HG02943 (cell line): ENCODE measurements at regions not wholly inside any gene's neighbourhood (a gene's known extent, or its start where the extent isn't known, plus 50 kb on each side); places are given as distances from the start of the nearest gene placed in this dataset.
A peak's percentile ranks its signal among the peaks of the same experiment; 100 is the strongest.
"Not testable (repeated sequence)": the region's sequence is repeated elsewhere in the genome, so short reads cannot be mapped to it uniquely, and the experiment has no call there.

ENCODE experiments used
- ATAC-seq: cut with Tn5 transposase; IDR thresholded peaks from one replicate; pipeline ENCODE4 v1.9.1; 2021; ENCODE audit warnings: mild to moderate bottlenecking, low read depth, moderate library complexity; ENCODE audit not compliant: unreplicated experiment

DNA sequence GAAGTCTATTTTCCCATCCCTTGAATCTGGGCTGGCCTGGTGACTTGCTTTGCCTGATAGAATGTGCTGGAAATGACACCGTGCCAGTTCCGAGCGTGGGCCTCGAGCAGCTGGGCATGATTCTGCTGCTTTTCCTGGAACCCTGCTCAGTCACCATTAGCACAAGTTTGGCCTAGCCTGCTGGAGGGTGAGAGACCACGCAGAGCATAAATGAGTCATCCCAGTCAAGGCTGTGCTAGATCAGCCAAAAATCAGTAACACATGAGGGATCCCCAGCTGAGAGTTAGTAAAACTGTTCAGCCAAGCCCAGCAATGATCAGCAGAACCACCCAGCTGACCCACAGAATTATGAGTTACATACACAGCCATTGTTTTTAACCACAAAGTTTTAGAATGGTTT lies 74.8 kb upstream of the TOP1 start:
- ATAC-seq: no peak

GRCh38 chr20:40954521-40955165 lies 74.0 kb upstream of the TOP1 start:
- no peak for ATAC-seq

DNA sequence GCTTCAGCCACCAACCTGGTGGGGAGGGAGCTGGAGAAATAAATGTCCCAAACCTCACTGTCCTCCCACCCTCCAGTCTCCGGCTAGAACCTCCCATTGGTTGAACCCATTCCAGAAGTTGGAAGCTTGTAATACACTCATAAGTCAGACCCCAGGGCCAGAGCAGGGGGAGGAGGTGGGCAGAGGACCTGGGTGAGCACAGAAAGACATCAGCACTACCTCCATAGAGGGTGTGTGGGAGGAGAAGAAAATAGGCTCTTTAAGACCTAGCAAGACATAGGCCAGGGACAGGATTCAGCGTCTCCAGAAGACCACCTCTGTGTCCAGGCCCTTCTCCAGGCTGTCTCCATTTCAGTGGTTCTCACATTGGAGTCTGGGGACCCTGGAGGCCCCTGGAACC lies 73.3 kb upstream of the TOP1 start:
- no peak for ATAC-seq

DNA sequence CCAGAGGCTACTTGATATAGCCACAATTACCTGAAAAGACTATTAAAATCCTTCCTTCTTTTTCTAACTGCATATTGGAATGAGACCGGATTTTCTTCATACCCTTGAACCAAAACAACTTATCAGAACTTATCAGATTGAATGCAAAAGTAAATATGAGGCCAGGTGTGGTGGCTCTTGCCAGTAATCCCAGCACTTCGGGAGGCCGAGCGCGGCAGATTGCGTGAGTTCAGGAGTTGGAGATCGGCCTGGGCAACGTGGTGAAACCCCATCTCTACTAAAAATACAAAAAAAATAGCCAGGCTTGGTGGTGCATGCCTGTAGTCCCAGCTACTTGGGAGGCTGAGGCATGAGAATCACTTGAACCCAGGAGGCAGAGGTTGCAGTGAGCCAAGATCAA lies 72.8 kb upstream of the TOP1 start:
- not testable (repeated sequence) for ATAC-seq

DNA sequence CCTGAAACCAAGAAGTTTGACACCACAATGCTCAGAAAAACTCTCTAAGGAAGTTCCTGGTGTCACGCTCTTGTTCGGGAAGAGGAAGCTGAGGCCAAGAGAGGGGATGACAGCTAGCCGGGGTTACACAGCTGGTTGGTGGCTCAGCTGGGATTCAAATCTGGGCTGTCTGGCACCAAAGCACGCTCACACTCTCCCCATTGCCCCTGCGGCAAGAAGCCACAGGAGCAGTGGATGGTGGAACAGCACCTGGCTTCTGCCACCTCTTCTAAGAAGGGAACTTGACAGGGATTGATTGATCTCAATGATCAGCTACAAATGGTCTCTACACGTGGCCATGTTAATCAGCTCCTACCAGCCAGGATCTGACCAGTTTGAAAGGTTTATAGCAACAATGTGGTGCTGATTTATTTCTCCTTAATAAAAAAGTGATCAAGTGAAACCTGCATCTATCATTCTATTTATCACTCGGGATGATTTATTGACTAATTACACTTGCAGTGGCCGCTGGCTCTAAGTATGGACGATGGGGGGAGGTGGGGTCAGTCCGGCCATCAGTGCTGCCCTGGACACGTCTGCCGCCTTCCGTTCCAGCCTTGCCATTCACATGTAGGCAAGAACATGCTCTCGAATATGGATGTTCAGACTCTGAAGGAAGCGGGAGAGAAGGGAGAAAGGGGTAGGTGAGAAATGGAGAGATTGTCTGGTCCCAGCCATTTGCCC lies 71.9 kb upstream of the TOP1 start:
- no peak for ATAC-seq

GRCh38 chr20:40957265-40957760 lies 71.3 kb upstream of the TOP1 start:
- ATAC-seq: no peak

GRCh38 chr20:40958598-40958997 lies 70.0 kb upstream of the TOP1 start:
- ATAC-seq: no peak

DNA sequence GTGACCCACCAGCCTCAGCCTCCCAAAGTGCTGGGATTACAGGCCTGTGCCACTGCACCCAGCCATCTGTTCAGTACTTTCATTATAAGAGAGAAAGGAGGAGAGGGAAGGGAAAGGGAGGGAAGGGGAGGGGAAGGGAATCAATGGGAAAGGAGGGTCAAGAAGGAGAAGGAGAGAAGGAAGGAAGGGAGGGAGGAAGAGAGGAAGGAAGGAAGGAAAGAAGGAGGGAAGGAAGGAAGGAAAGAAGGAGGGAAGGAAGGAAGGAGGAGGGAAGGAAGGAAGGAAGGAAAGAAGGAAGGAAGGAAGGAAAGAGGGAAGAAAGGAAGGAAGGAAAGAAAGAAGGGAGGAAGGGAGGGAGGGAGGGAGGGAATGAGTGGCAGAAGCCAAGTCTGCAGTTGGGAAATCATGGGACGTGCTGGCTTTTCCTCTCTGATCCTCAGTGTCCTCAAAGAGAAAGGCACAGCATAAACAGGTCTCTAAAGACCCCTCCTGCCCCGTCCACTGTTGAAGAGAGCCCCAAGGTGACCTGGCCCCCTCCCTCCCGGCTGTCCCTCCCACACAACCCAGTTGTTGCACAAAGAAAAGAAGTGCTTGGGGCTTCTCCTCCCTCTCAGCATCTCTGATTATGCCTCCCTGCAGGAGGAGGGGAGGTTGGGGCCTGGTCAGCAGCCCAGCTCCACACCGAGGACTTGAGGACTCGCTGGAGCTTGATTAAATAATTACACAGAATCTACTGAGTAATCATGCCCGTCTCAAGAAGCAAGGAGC lies 69.1 kb upstream of the TOP1 start:
- no peak for ATAC-seq

DNA sequence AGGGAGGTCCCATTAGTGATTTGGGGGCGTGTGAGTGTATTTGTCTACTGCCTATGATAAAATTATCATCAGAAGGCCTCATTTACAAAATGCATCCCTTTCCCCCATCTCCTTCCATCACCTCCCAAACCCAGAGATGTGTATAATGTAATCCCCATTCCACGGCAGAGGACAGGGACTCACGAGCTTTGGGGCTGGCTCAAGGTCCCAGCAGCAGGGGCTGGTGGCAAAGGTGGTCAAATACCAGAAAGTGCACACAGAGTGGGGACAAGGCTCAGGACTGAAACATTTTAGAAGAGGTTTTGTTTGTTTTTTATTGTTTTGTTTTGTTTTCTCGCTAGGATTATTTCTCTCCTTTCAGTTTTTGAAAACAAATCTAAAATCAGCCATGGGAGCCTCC lies 68.5 kb upstream of the TOP1 start:
- ATAC-seq: no peak

DNA sequence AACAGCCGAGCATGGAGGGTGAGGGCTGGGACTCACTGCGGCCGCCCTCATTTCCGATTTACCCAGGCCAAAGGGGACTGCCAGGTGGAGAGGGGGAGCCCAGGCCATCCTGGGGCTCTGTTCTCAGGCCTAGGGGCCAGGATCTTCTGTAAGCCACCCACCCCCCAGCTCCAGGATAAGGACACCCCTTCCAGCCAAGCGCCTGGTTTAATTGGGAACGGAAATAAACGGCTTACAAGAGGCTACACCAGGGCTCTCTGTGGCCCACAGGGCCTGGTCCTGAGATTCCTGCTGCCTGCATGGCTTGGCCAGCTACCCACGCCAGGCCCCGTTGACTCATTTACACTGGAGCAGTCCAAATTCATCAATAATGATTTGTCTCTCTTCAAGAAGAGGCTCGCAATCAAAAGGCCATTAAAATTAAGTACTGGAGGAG lies 68.1 kb upstream of the TOP1 start:
- ATAC-seq: no peak

GRCh38 chr20:40961176-40961575 lies 67.4 kb upstream of the TOP1 start:
- no peak for ATAC-seq

- no peak for ATAC-seq
Measured at GRCh38 chr20:40961686-40962640, 66.7 kb upstream of the TOP1 start.

GRCh38 chr20:40962733-40963504 lies 65.7 kb upstream of the TOP1 start:
- ATAC-seq: peak; percentile 61

DNA sequence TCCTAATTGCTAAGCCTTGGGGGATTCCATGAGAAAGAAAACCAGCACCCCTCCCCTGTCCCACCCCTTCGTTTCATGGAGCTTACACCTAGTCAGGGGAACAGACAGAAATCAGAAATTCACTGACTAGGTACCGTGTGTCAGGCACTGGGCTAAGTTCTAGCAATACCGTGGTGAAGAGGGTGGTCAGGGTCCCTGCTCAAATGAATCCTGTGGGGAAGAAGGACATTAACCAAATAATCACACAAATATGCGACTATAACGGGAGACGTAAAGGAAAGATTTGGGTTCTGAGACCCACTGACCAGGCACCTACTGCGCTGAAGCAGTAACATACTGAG lies 65.1 kb upstream of the TOP1 start:
- no peak for ATAC-seq

- no peak for ATAC-seq
Measured at GRCh38 chr20:40965671-40966070, 63.0 kb upstream of the TOP1 start.

- no peak for ATAC-seq
Measured at GRCh38 chr20:40966103-40966502, 62.5 kb upstream of the TOP1 start.

GRCh38 chr20:40966516-40967185 lies 62.0 kb upstream of the TOP1 start:
- ATAC-seq: no peak

- no peak for ATAC-seq
Measured at GRCh38 chr20:40967700-40968099, 60.9 kb upstream of the TOP1 start.
